ENCODE measurements at regions not wholly inside any gene's neighbourhood (a gene's known extent, or its start where the extent isn't known, plus 50 kb on each side); places are given as distances from the start of the nearest gene placed in this dataset.
"Not testable (repeated sequence)": the region's sequence is repeated elsewhere in the genome, so short reads cannot be mapped to it uniquely, and the experiment has no call there.

GRCh38 chr5:68071282-68071632 is 144.3 kb upstream of the PIK3R1 start:
- DNase-seq, result no peak
- Histone ChIP-seq H3K4me1 (ENCODE audit: control insufficient read depth, insufficient read depth, low read length, poor library complexity, severe bottlenecking) (no peaks in the 10 kb centered on the region), H3K27ac (ENCODE audit: insufficient read depth, low read length, poor library complexity, severe bottlenecking) (no peak overlapping the region), H3K36me3 (ENCODE audit: control insufficient read depth, insufficient read depth, low read length) (no peaks in the 10 kb centered on the region), H3K27me3 (replicated peaks; ENCODE audit: control insufficient read depth, insufficient read depth, low read length, poor library complexity, severe bottlenecking) (no peaks in the 10 kb centered on the region), H3K9me3 (ENCODE audit: control insufficient read depth, low read length) (no peaks in the 10 kb centered on the region), H3K4me3 (ENCODE audit: insufficient read depth, low read depth, low read length, poor library complexity, severe bottlenecking) (no peak overlapping the region)

GRCh38 chr5:68070591-68071281 is 144.8 kb upstream of the PIK3R1 start:
- no peak for DNase-seq
- no peaks in the 10 kb centered on the region for H3K36me3 ChIP-seq (ENCODE audit: control insufficient read depth, insufficient read depth, low read length)
- H3K4me1 ChIP-seq (ENCODE audit: control insufficient read depth, insufficient read depth, low read length, poor library complexity, severe bottlenecking), result no peaks in the 10 kb centered on the region
- no peak overlapping the region for H3K27ac ChIP-seq (ENCODE audit: insufficient read depth, low read length, poor library complexity, severe bottlenecking)
- no peaks in the 10 kb centered on the region for H3K9me3 ChIP-seq (ENCODE audit: control insufficient read depth, low read length)
- no peaks in the 10 kb centered on the region for H3K27me3 ChIP-seq (replicated peaks; ENCODE audit: control insufficient read depth, insufficient read depth, low read length, poor library complexity, severe bottlenecking)
- H3K4me3 ChIP-seq (ENCODE audit: insufficient read depth, low read depth, low read length, poor library complexity, severe bottlenecking), result no peak overlapping the region

GRCh38 chr5:68067976-68068603 is 147.5 kb upstream of the PIK3R1 start:
- H3K9me3 ChIP-seq (ENCODE audit: control insufficient read depth, low read length), result no peaks in the 10 kb centered on the region
- H3K27me3 ChIP-seq (replicated peaks; ENCODE audit: control insufficient read depth, insufficient read depth, low read length, poor library complexity, severe bottlenecking), result no peaks in the 10 kb centered on the region
- H3K27ac ChIP-seq (ENCODE audit: insufficient read depth, low read length, poor library complexity, severe bottlenecking), result no peak overlapping the region
- no peak overlapping the region for H3K4me3 ChIP-seq (ENCODE audit: insufficient read depth, low read depth, low read length, poor library complexity, severe bottlenecking)
- no peaks in the 10 kb centered on the region for H3K4me1 ChIP-seq (ENCODE audit: control insufficient read depth, insufficient read depth, low read length, poor library complexity, severe bottlenecking)
- H3K36me3 ChIP-seq (ENCODE audit: control insufficient read depth, insufficient read depth, low read length), result no peaks in the 10 kb centered on the region
- no peak for DNase-seq

- H3K9me3 ChIP-seq (ENCODE audit: control insufficient read depth, low read length), result no peaks in the 10 kb centered on the region
These were observed 148.3 kb upstream of the PIK3R1 start for GRCh38 chr5:68067291-68067690.

GRCh38 chr5:68066277-68066955 is 149.1 kb upstream of the PIK3R1 start:
- no peak overlapping the region for H3K27ac ChIP-seq (ENCODE audit: insufficient read depth, low read length, poor library complexity, severe bottlenecking)
- H3K9me3 ChIP-seq (ENCODE audit: control insufficient read depth, low read length), result no peaks in the 10 kb centered on the region
- H3K36me3 ChIP-seq (ENCODE audit: control insufficient read depth, insufficient read depth, low read length), result no peaks in the 10 kb centered on the region
- DNase-seq, result no peak
- H3K4me3 ChIP-seq (ENCODE audit: insufficient read depth, low read depth, low read length, poor library complexity, severe bottlenecking), result no peak overlapping the region
- H3K4me1 ChIP-seq (ENCODE audit: control insufficient read depth, insufficient read depth, low read length, poor library complexity, severe bottlenecking), result no peaks in the 10 kb centered on the region
- no peaks in the 10 kb centered on the region for H3K27me3 ChIP-seq (replicated peaks; ENCODE audit: control insufficient read depth, insufficient read depth, low read length, poor library complexity, severe bottlenecking)

More at GRCh38 chr5:68067291-68067690, 148.3 kb upstream of the PIK3R1 start:
- no peak for DNase-seq
- Histone ChIP-seq H3K27me3 (replicated peaks; ENCODE audit: control insufficient read depth, insufficient read depth, low read length, poor library complexity, severe bottlenecking) (no peaks in the 10 kb centered on the region), H3K36me3 (ENCODE audit: control insufficient read depth, insufficient read depth, low read length) (no peaks in the 10 kb centered on the region), H3K4me1 (ENCODE audit: control insufficient read depth, insufficient read depth, low read length, poor library complexity, severe bottlenecking) (no peaks in the 10 kb centered on the region), H3K27ac (ENCODE audit: insufficient read depth, low read length, poor library complexity, severe bottlenecking) (no peak overlapping the region), H3K4me3 (ENCODE audit: insufficient read depth, low read depth, low read length, poor library complexity, severe bottlenecking) (no peak overlapping the region)

GRCh38 chr5:68065321-68065720 is 150.2 kb upstream of the PIK3R1 start:
- not testable (repeated sequence) for H3K4me3 ChIP-seq (ENCODE audit: insufficient read depth, low read depth, low read length, poor library complexity, severe bottlenecking); H3K9me3 ChIP-seq (ENCODE audit: control insufficient read depth, low read length); H3K27ac ChIP-seq (ENCODE audit: insufficient read depth, low read length, poor library complexity, severe bottlenecking); H3K4me1 ChIP-seq (ENCODE audit: control insufficient read depth, insufficient read depth, low read length, poor library complexity, severe bottlenecking); H3K36me3 ChIP-seq (ENCODE audit: control insufficient read depth, insufficient read depth, low read length); H3K27me3 ChIP-seq (replicated peaks; ENCODE audit: control insufficient read depth, insufficient read depth, low read length, poor library complexity, severe bottlenecking); DNase-seq

GRCh38 chr5:68060382-68060781 is 155.2 kb upstream of the PIK3R1 start:
- H3K4me3 ChIP-seq (ENCODE audit: insufficient read depth, low read depth, low read length, poor library complexity, severe bottlenecking), result no peak overlapping the region
- no peaks in the 10 kb centered on the region for H3K9me3 ChIP-seq (ENCODE audit: control insufficient read depth, low read length)
- DNase-seq, result no peak
- no peaks in the 10 kb centered on the region for H3K4me1 ChIP-seq (ENCODE audit: control insufficient read depth, insufficient read depth, low read length, poor library complexity, severe bottlenecking)
- H3K27ac ChIP-seq (ENCODE audit: insufficient read depth, low read length, poor library complexity, severe bottlenecking), result no peak overlapping the region
- H3K36me3 ChIP-seq (ENCODE audit: control insufficient read depth, insufficient read depth, low read length), result no peaks in the 10 kb centered on the region
- no peaks in the 10 kb centered on the region for H3K27me3 ChIP-seq (replicated peaks; ENCODE audit: control insufficient read depth, insufficient read depth, low read length, poor library complexity, severe bottlenecking)

- Histone ChIP-seq H3K4me3 (ENCODE audit: insufficient read depth, low read depth, low read length, poor library complexity, severe bottlenecking) (no peak overlapping the region), H3K27ac (ENCODE audit: insufficient read depth, low read length, poor library complexity, severe bottlenecking) (no peak overlapping the region), H3K27me3 (replicated peaks; ENCODE audit: control insufficient read depth, insufficient read depth, low read length, poor library complexity, severe bottlenecking) (no peaks in the 10 kb centered on the region), H3K36me3 (ENCODE audit: control insufficient read depth, insufficient read depth, low read length) (no peaks in the 10 kb centered on the region), H3K4me1 (ENCODE audit: control insufficient read depth, insufficient read depth, low read length, poor library complexity, severe bottlenecking) (no peaks in the 10 kb centered on the region), H3K9me3 (ENCODE audit: control insufficient read depth, low read length) (no peaks in the 10 kb centered on the region)
- DNase-seq, result no peak
These were observed 158.4 kb upstream of the PIK3R1 start for GRCh38 chr5:68057191-68057590.

GRCh38 chr5:68055686-68056085 is 159.9 kb upstream of the PIK3R1 start:
- Histone ChIP-seq H3K4me3 (ENCODE audit: insufficient read depth, low read depth, low read length, poor library complexity, severe bottlenecking) (no peak overlapping the region), H3K27ac (ENCODE audit: insufficient read depth, low read length, poor library complexity, severe bottlenecking) (no peak overlapping the region), H3K9me3 (ENCODE audit: control insufficient read depth, low read length) (no peaks in the 10 kb centered on the region), H3K36me3 (ENCODE audit: control insufficient read depth, insufficient read depth, low read length) (no peaks in the 10 kb centered on the region), H3K4me1 (ENCODE audit: control insufficient read depth, insufficient read depth, low read length, poor library complexity, severe bottlenecking) (no peaks in the 10 kb centered on the region), H3K27me3 (replicated peaks; ENCODE audit: control insufficient read depth, insufficient read depth, low read length, poor library complexity, severe bottlenecking) (no peaks in the 10 kb centered on the region)
- no peak for DNase-seq

- Histone ChIP-seq H3K9me3 (ENCODE audit: control insufficient read depth, low read length) (no peaks in the 10 kb centered on the region), H3K4me1 (ENCODE audit: control insufficient read depth, insufficient read depth, low read length, poor library complexity, severe bottlenecking) (no peaks in the 10 kb centered on the region), H3K36me3 (ENCODE audit: control insufficient read depth, insufficient read depth, low read length) (no peaks in the 10 kb centered on the region), H3K4me3 (ENCODE audit: insufficient read depth, low read depth, low read length, poor library complexity, severe bottlenecking) (no peak overlapping the region), H3K27me3 (replicated peaks; ENCODE audit: control insufficient read depth, insufficient read depth, low read length, poor library complexity, severe bottlenecking) (no peaks in the 10 kb centered on the region), H3K27ac (ENCODE audit: insufficient read depth, low read length, poor library complexity, severe bottlenecking) (no peak overlapping the region)
- no peak for DNase-seq
These were observed 160.9 kb upstream of the PIK3R1 start for GRCh38 chr5:68054638-68055037.

Data from effector memory CD4-positive, alpha-beta T cell (primary cell).